LNCaP clone FGC (cell line): ENCODE measurements at regions not wholly inside any gene's neighbourhood (a gene's known extent, or its start where the extent isn't known, plus 50 kb on each side); places are given as distances from the start of the nearest gene placed in this dataset.
"Not testable (repeated sequence)": the region's sequence is repeated elsewhere in the genome, so short reads cannot be mapped to it uniquely, and the experiment has no call there.

Experiments used
- DNase-seq: peaks from one replicate; pipeline ENCODE4 v3.0.0-alpha.2; 2011; ENCODE audit warnings: low read depth
- H3K4me3 ChIP-seq: 2 replicates; pipeline ENCODE4 v1.5.1; 2011; ENCODE audit warnings: mild to moderate bottlenecking, low read depth, low read length, control low read depth

GRCh38 chr9:62912278-62912677, 1722.4 kb downstream of the SPATA31A7 start:
- DNase-seq, H3K4me3 ChIP-seq: not testable (repeated sequence)

GRCh38 chr9:62915168-62915567, 1725.3 kb downstream of the SPATA31A7 start:
- not testable (repeated sequence) for H3K4me3 ChIP-seq, DNase-seq

GRCh38 chr9:62915661-62916060, 1725.8 kb downstream of the SPATA31A7 start:
- H3K4me3 ChIP-seq, DNase-seq: not testable (repeated sequence)

GRCh38 chr9:62918648-62919385, 1729.0 kb downstream of the SPATA31A7 start:
- H3K4me3 ChIP-seq, DNase-seq: not testable (repeated sequence)

- H3K4me3 ChIP-seq, DNase-seq: not testable (repeated sequence)
These were observed 1741.6 kb downstream of the SPATA31A7 start for GRCh38 chr9:62931484-62931883.

- not testable (repeated sequence) for DNase-seq
These were observed 1763.0 kb downstream of the SPATA31A7 start for GRCh38 chr9:62952840-62953239.

More at GRCh38 chr9:62952840-62953239, 1763.0 kb downstream of the SPATA31A7 start:
- not testable (repeated sequence) for H3K4me3 ChIP-seq
